ENCODE measurements at regions not wholly inside any gene's neighbourhood (a gene's known extent, or its start where the extent isn't known, plus 50 kb on each side); places are given as distances from the start of the nearest gene placed in this dataset.
"Not testable (repeated sequence)": the region's sequence is repeated elsewhere in the genome, so short reads cannot be mapped to it uniquely, and the experiment has no call there.

- CTCF ChIA-PET: no interaction called here
- no peak overlapping the region for H3K4me3 Mint-ChIP-seq (ENCODE audit: low read depth, unreplicated experiment)
- no peaks in the 10 kb centered on the region for H3K36me3 Mint-ChIP-seq (ENCODE audit: insufficient read depth, unreplicated experiment)
- no TSS peak for BruUV-seq (replicated peaks)
- no peak overlapping the region for H3K27ac Mint-ChIP-seq (ENCODE audit: unreplicated experiment)
- H3K9me3 Mint-ChIP-seq (ENCODE audit: low read depth, unreplicated experiment): peaks cover 7% of the 10 kb centered on the region
- TF ChIP-seq CTCF (IDR thresholded peaks at IDR 0.05; ENCODE audit: unreplicated experiment): no peak
- intact Hi-C loops (cut with micrococcal nuclease; ENCODE audit: unreplicated experiment): no loop called here
- no peaks in the 10 kb centered on the region for H3K4me1 Mint-ChIP-seq (ENCODE audit: low read depth, unreplicated experiment)
- H3K27me3 Mint-ChIP-seq (ENCODE audit: unreplicated experiment): no peaks in the 10 kb centered on the region
- DNase-seq: no peak
Measured at GRCh38 chr1:230558324-230558723, 84.0 kb upstream of the COG2 start.

GRCh38 chr1:230556453-230556852 is 85.8 kb upstream of the COG2 start:
- DNase-seq: no peak
- no peak for TF ChIP-seq CTCF (IDR thresholded peaks at IDR 0.05; ENCODE audit: unreplicated experiment)
- no TSS peak for BruUV-seq (replicated peaks)
- intact Hi-C loops (cut with micrococcal nuclease; ENCODE audit: unreplicated experiment): no loop called here
- Mint-ChIP-seq H3K4me1 (ENCODE audit: low read depth, unreplicated experiment) (no peaks in the 10 kb centered on the region), H3K4me3 (ENCODE audit: low read depth, unreplicated experiment) (no peak overlapping the region), H3K27me3 (ENCODE audit: unreplicated experiment) (no peaks in the 10 kb centered on the region), H3K9me3 (ENCODE audit: low read depth, unreplicated experiment) (peaks cover 7% of the 10 kb centered on the region), H3K27ac (ENCODE audit: unreplicated experiment) (no peak overlapping the region), H3K36me3 (ENCODE audit: insufficient read depth, unreplicated experiment) (no peaks in the 10 kb centered on the region)
- CTCF ChIA-PET: no interaction called here

- Mint-ChIP-seq H3K27me3 (ENCODE audit: unreplicated experiment) (no peaks in the 10 kb centered on the region), H3K4me1 (ENCODE audit: low read depth, unreplicated experiment) (no peaks in the 10 kb centered on the region), H3K27ac (ENCODE audit: unreplicated experiment) (no peak overlapping the region), H3K36me3 (ENCODE audit: insufficient read depth, unreplicated experiment) (no peaks in the 10 kb centered on the region), H3K9me3 (ENCODE audit: low read depth, unreplicated experiment) (peaks cover 7% of the 10 kb centered on the region), H3K4me3 (ENCODE audit: low read depth, unreplicated experiment) (no peak overlapping the region)
- intact Hi-C loops (cut with micrococcal nuclease; ENCODE audit: unreplicated experiment): no loop called here
- no peak for DNase-seq
- CTCF ChIA-PET: no interaction called here
- BruUV-seq (replicated peaks): no TSS peak
- no peak for TF ChIP-seq CTCF (IDR thresholded peaks at IDR 0.05; ENCODE audit: unreplicated experiment)
Measured at GRCh38 chr1:230555814-230556213, 86.5 kb upstream of the COG2 start.

- DNase-seq: no peak
- no TSS peak for BruUV-seq (replicated peaks)
- H3K27ac Mint-ChIP-seq (ENCODE audit: unreplicated experiment): no peak overlapping the region
- no peak overlapping the region for H3K4me3 Mint-ChIP-seq (ENCODE audit: low read depth, unreplicated experiment)
- no peaks in the 10 kb centered on the region for H3K36me3 Mint-ChIP-seq (ENCODE audit: insufficient read depth, unreplicated experiment)
- H3K27me3 Mint-ChIP-seq (ENCODE audit: unreplicated experiment): no peaks in the 10 kb centered on the region
- H3K9me3 Mint-ChIP-seq (ENCODE audit: low read depth, unreplicated experiment): peaks cover under 1% of the 10 kb centered on the region
- CTCF ChIA-PET: interaction anchor here (0.6 to 0.7 kb wide), 2 partner anchors 29 to 90 kb away, joined by 3 read pairs; no protein-coding TSS in a partner anchor
- intact Hi-C loops (cut with micrococcal nuclease; ENCODE audit: unreplicated experiment): no loop called here
- no peak for TF ChIP-seq CTCF (IDR thresholded peaks at IDR 0.05; ENCODE audit: unreplicated experiment)
- no peaks in the 10 kb centered on the region for H3K4me1 Mint-ChIP-seq (ENCODE audit: low read depth, unreplicated experiment)
Measured at GRCh38 chr1:230552880-230553279, 89.4 kb upstream of the COG2 start.

- intact Hi-C loops (cut with micrococcal nuclease; ENCODE audit: unreplicated experiment); BruUV-seq (replicated peaks); H3K4me1 Mint-ChIP-seq (ENCODE audit: low read depth, unreplicated experiment); CTCF ChIA-PET; H3K36me3 Mint-ChIP-seq (ENCODE audit: insufficient read depth, unreplicated experiment); DNase-seq; H3K9me3 Mint-ChIP-seq (ENCODE audit: low read depth, unreplicated experiment); H3K27me3 Mint-ChIP-seq (ENCODE audit: unreplicated experiment); H3K4me3 Mint-ChIP-seq (ENCODE audit: low read depth, unreplicated experiment); H3K27ac Mint-ChIP-seq (ENCODE audit: unreplicated experiment): not testable (repeated sequence)
Measured at GRCh38 chr1:230550945-230551344, 91.3 kb upstream of the COG2 start.

Data from Calu3 (cell line).